PC-9 (cell line): ENCODE measurements at regions not wholly inside any gene's neighbourhood (a gene's known extent, or its start where the extent isn't known, plus 50 kb on each side); places are given as distances from the start of the nearest gene placed in this dataset.
A peak's percentile ranks its signal among the peaks of the same experiment; 100 is the strongest.
"Not testable (repeated sequence)": the region's sequence is repeated elsewhere in the genome, so short reads cannot be mapped to it uniquely, and the experiment has no call there.

Source experiments
- BruUV-seq: library from RNA; stranded (reverse); fragments of 400-500 nt; replicated peaks from 2 replicates; lab custom pipeline; 2021; lab: Mats Ljungman, UMichigan
- CTCF ChIA-PET: fragments of 300-600 bp; sonication (Branson Sonifier 250); formaldehyde crosslinking; loops from one replicate; lab custom pipeline; 2022; ENCODE audit warnings: antibody characterized with exemption; lab: Charles Lee
- POLR2A ChIA-PET: fragments of 300-600 bp; sonication (Branson Sonifier 250); formaldehyde crosslinking; loops from one replicate; lab custom pipeline; 2022; ENCODE audit warnings: antibody characterized with exemption; ENCODE audit not compliant: unreplicated experiment; lab: Charles Lee
- DNase-seq, 2 experiments: peaks; one replicate each; pipeline versions ENCODE4 v3.0.0 to v3.0.0-alpha.2; 2015 to 2022; ENCODE audit warnings: mixed read lengths in 1 of 2
- H2AFZ ChIP-seq: fragments of 200-600 bp; sonication (generic); 2 replicates; pipeline ENCODE4 v1.8.1; 2017; ENCODE audit warnings: antibody characterized with exemption
- H3F3A ChIP-seq: fragments of 200-600 bp; sonication (generic); 2 replicates; pipeline ENCODE4 v1.8.1; 2017; ENCODE audit warnings: antibody characterized with exemption, mild to moderate bottlenecking, low read depth; ENCODE audit not compliant: insufficient read depth
- H3K27ac ChIP-seq: fragments of 200-600 bp; sonication (generic); 2 replicates; pipeline ENCODE4 v1.6.1; 2016; ENCODE audit warnings: mixed run types
- H3K27me3 ChIP-seq: fragments of 200-600 bp; sonication (generic); 2 replicates; pipeline ENCODE4 v1.6.1; 2016; ENCODE audit warnings: low read depth, mixed run types; ENCODE audit not compliant: insufficient read depth
- H3K36me3 ChIP-seq: fragments of 200-600 bp; sonication (generic); 2 replicates; pipeline ENCODE4 v1.6.1; 2016; ENCODE audit warnings: low read depth, mixed run types
- H3K4me1 ChIP-seq: fragments of 200-600 bp; sonication (generic); replicated peaks from 2 replicates; pipeline ENCODE4 v1.6.1; 2016; ENCODE audit warnings: mixed run types; ENCODE audit not compliant: insufficient read depth
- H3K4me2 ChIP-seq: fragments of 200-600 bp; sonication (generic); 2 replicates; pipeline ENCODE4 v1.6.1; 2017; ENCODE audit warnings: mixed run types
- H3K4me3 ChIP-seq: fragments of 200-600 bp; sonication (generic); 2 replicates; pipeline ENCODE4 v1.6.1; 2016; ENCODE audit warnings: mixed run types
- H3K79me2 ChIP-seq: fragments of 200-600 bp; sonication (generic); 2 replicates; pipeline ENCODE4 v1.6.1; 2017; ENCODE audit warnings: low read depth, mixed run types
- H3K9me2 ChIP-seq: fragments of 200-600 bp; sonication (generic); 2 replicates; pipeline ENCODE4 v1.8.1; 2017; ENCODE audit warnings: mild to moderate bottlenecking; ENCODE audit not compliant: insufficient read depth
- H3K9me3 ChIP-seq: fragments of 200-600 bp; sonication (generic); 2 replicates; pipeline ENCODE4 v1.8.1; 2016; ENCODE audit warnings: low read depth; ENCODE audit not compliant: insufficient read depth
- H4K20me1 ChIP-seq: fragments of 200-600 bp; sonication (generic); 2 replicates; pipeline ENCODE4 v1.8.1; 2017; ENCODE audit not compliant: insufficient read depth
- intact Hi-C: fragments of 100-400 bp; cut with micrococcal nuclease; formaldehyde crosslinking; loops from one replicate; pipeline ENCODE4 v1.10.0; 2022; ENCODE audit not compliant: unreplicated experiment

- H3F3A ChIP-seq, POLR2A ChIA-PET, H4K20me1 ChIP-seq, intact Hi-C loops, DNase-seq, H3K9me3 ChIP-seq, H3K79me2 ChIP-seq, H3K36me3 ChIP-seq, CTCF ChIA-PET, H3K4me2 ChIP-seq, BruUV-seq, H3K4me3 ChIP-seq, H3K4me1 ChIP-seq, H3K27me3 ChIP-seq, H3K9me2 ChIP-seq, H3K27ac ChIP-seq, H2AFZ ChIP-seq: not testable (repeated sequence)
These were observed 420.5 kb upstream of the TPTE start for GRCh38 chr21:10100873-10101272.

- H3K27ac ChIP-seq, H2AFZ ChIP-seq, H3K27me3 ChIP-seq, H3K79me2 ChIP-seq, H4K20me1 ChIP-seq, H3K4me2 ChIP-seq, H3F3A ChIP-seq, H3K4me3 ChIP-seq, DNase-seq, H3K36me3 ChIP-seq, intact Hi-C loops, H3K4me1 ChIP-seq, BruUV-seq, H3K9me3 ChIP-seq, CTCF ChIA-PET, POLR2A ChIA-PET, H3K9me2 ChIP-seq: not testable (repeated sequence)
These were observed 402.0 kb upstream of the TPTE start for GRCh38 chr21:10119342-10119741.

GRCh38 chr21:10119746-10120535 is 401.4 kb upstream of the TPTE start:
- H3K36me3 ChIP-seq, H3K27me3 ChIP-seq, H3K4me2 ChIP-seq, H3K9me3 ChIP-seq, H3K9me2 ChIP-seq, DNase-seq, CTCF ChIA-PET, BruUV-seq, H4K20me1 ChIP-seq, intact Hi-C loops, H3K4me3 ChIP-seq, H2AFZ ChIP-seq, H3K27ac ChIP-seq, H3F3A ChIP-seq, POLR2A ChIA-PET, H3K4me1 ChIP-seq, H3K79me2 ChIP-seq: not testable (repeated sequence)

- H3K9me3 ChIP-seq, intact Hi-C loops, H3K36me3 ChIP-seq, H3K27ac ChIP-seq, CTCF ChIA-PET, H4K20me1 ChIP-seq, H2AFZ ChIP-seq, BruUV-seq, H3K27me3 ChIP-seq, DNase-seq, H3K79me2 ChIP-seq, H3K4me3 ChIP-seq, H3K4me2 ChIP-seq, H3K9me2 ChIP-seq, H3K4me1 ChIP-seq, H3F3A ChIP-seq, POLR2A ChIA-PET: not testable (repeated sequence)
These were observed 400.8 kb upstream of the TPTE start for GRCh38 chr21:10120536-10120934.

- CTCF ChIA-PET, H3K36me3 ChIP-seq, H3K4me2 ChIP-seq, H4K20me1 ChIP-seq, intact Hi-C loops, H3K27ac ChIP-seq, BruUV-seq, H3K27me3 ChIP-seq, H3K9me3 ChIP-seq, DNase-seq, H2AFZ ChIP-seq, H3K4me1 ChIP-seq, H3F3A ChIP-seq, POLR2A ChIA-PET, H3K4me3 ChIP-seq, H3K9me2 ChIP-seq, H3K79me2 ChIP-seq: not testable (repeated sequence)
These were observed 400.3 kb upstream of the TPTE start for GRCh38 chr21:10120965-10121550.

- BruUV-seq, result not testable (repeated sequence)
These were observed 399.4 kb upstream of the TPTE start for GRCh38 chr21:10121816-10122455.

GRCh38 chr21:10122801-10123507 is 398.4 kb upstream of the TPTE start:
- H3K36me3 ChIP-seq, H3K9me3 ChIP-seq, H3K4me1 ChIP-seq, H3K27me3 ChIP-seq, intact Hi-C loops, H3K79me2 ChIP-seq, H3K27ac ChIP-seq, CTCF ChIA-PET, H4K20me1 ChIP-seq, POLR2A ChIA-PET, BruUV-seq, H3K9me2 ChIP-seq, H3F3A ChIP-seq: not testable (repeated sequence)
- peak in 1 of 2 experiments; percentile 19 for DNase-seq
- Histone ChIP-seq H3K4me3 (peak overlapping the region; percentile 48), H2AFZ (peak overlapping the region; percentile 96), H3K4me2 (peak overlapping the region; percentile 87)

More at GRCh38 chr21:10121816-10122455, 399.4 kb upstream of the TPTE start:
- H3K4me2 ChIP-seq, H3K36me3 ChIP-seq, H3K9me2 ChIP-seq, POLR2A ChIA-PET, intact Hi-C loops, DNase-seq, H3K4me1 ChIP-seq, H3K79me2 ChIP-seq, CTCF ChIA-PET, H2AFZ ChIP-seq, H3F3A ChIP-seq, H3K27me3 ChIP-seq, H3K9me3 ChIP-seq, H3K27ac ChIP-seq, H4K20me1 ChIP-seq, H3K4me3 ChIP-seq: not testable (repeated sequence)
